GM19468 (cell line): ENCODE measurements at regions not wholly inside any gene's neighbourhood (a gene's known extent, or its start where the extent isn't known, plus 50 kb on each side); places are given as distances from the start of the nearest gene placed in this dataset.
"Not testable (repeated sequence)": the region's sequence is repeated elsewhere in the genome, so short reads cannot be mapped to it uniquely, and the experiment has no call there.

Experiments
- ATAC-seq: cut with Tn5 transposase; IDR thresholded peaks from one replicate; pipeline ENCODE4 v1.9.1; 2021; ENCODE audit warnings: mild to moderate bottlenecking, moderate library complexity, moderate number of reproducible peaks; ENCODE audit not compliant: unreplicated experiment; ENCODE audit errors: extremely low read depth

DNA sequence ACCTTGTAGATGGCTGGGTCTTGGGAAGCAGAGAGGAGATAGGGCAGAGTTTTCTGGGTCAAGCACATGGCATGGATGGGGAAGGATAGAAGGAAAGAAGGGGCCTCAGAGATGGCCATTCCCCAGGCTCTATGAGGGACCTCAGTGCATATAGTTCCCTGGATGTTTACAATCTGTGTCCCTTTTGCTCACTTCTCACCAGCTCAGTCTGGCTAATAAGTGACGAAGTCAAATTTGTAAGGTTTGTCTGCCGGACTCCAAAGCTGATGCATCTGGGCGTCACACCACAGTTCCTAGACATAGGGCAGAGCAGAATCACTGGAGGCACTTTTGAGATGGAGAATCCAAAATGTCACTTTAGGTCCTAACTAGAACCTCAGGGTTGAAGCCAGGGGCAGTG lies 416.4 kb upstream of the PROX1 start:
- ATAC-seq: no peak

DNA sequence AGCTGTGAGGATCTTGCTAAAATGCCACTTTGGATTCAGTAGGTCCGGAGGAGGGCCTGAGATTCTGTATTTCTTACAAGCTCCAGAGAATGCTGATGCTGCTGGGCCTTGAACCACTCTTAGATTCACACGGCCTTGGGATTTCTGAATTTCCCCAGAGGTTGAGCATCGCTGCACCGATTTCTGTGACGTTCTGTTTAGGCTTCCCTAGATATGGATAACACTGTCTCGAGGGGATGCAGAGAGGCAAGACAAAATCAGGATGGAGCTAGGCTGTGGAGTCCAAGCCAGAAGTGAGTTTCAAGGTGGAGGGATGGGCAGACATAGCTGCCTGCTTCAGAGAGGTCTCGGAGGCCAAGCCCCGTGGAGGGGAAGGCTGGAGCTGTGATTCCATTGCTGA lies 415.9 kb upstream of the PROX1 start:
- ATAC-seq: no peak

DNA sequence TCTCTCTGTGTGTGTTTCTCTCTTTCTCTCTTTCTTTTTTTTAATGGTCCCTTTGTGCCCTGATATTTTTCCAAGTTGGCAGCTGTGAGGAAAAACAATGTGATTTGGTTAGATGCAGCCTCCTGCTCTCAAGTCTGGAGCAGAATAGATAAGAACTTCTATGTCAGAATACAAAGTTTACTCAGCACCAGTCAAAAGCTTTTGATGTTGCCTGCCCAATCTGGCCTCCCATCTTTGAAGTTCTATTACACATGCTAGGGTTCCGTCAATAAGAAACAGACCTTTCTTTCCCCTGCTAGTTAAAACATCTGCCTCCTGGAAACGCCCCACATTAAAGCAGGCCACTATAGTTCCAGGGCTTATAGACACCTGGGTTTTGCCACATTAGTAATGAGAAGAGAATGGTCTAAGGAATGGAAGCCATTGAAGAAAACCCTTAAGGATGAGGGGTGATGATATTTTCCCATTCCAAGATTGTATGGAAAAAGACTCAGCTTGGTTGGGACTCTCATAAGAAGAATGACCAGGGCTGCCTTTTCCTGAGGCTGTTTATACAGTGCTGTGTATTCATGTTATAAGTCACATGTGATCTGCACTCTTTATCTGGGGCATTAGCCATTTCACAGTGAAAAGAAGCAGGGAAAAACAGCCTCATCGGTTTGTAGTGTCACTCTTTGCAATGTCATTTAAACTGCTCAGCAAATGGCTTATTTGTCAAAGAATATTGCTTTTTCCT lies 414.7 kb upstream of the PROX1 start:
- no peak for ATAC-seq

DNA sequence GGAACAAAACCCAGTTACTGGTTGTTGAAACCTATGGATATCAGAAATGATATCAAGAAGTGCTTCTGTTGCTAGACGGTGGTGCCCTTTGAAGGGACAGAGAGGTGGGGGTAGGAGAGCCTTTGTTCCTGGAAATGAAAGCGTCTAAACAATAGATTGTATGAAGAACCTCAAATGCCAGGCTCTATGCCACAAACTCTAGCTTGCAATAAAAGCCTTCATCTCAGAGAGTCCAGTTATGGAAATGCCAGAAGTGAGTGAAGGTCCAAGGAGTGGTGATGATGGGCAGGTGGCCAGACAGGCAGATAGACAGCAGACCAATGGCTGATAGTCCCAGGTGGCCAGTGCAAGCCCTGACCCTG lies 414.1 kb upstream of the PROX1 start:
- no peak for ATAC-seq

DNA sequence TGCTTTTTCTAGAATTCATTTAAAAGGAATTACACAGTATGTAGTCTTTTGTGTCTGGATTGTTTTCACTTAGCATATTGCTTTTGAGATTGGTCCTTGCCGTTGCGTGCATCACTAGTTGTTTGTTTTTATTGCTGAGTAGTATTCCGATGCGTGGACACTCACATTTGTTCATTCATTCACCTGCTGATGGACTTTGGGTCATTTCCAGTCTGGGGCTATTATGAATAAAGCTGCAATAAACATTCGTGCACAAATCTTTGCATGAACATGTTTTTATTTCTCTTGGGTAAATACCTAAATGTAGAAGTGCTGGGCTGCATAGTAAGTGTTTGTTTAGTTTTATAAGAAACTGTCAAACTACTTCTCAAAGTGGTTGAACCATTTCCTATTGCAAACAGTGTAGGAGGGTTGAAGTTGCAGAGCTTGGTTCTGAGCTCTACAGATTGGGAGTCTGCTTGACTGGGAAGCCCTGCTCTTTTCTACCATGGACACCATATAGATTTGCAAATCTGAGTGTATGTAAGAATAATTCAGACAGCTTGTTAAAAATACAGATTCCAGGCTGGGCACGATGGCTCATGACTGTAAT lies 404.7 kb upstream of the PROX1 start:
- no peak for ATAC-seq

DNA sequence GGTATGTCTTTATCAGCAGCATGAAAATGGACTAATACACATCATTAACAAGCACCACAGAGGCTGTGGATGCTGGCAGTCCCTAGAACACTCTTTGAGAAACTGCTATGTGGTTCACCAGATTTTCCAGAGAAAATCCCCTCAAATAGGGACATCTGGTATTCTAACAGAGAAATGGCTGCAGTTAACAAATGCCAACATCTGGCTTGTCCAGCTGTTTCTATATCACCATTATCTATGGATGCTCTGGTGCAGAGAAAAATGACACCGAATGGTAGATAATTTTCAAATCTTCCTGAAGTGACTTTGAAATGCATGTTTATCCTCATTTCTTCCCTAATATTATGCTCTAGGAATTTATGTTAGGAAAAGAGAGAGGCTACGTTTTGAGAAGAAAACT lies 403.5 kb upstream of the PROX1 start:
- ATAC-seq: no peak

DNA sequence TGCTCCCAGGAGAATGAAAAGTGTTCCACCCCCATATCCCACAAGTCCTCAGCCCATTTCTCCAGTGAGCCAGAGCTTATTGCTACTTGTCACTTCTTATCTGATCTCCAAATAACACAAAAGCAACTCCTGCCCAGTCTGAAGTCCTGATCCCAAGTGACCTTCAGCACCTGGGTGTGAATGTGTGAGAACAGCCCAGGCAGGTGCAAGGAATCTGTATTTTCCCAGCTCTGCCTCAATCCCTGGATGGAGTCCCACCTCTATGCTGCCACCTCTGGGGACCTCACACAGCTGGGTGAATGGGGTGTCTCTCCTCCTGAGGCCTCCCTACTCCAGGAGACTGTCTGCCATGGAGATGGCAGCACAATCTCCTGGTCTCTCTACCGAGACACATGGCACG lies 402.4 kb upstream of the PROX1 start:
- no peak for ATAC-seq

DNA sequence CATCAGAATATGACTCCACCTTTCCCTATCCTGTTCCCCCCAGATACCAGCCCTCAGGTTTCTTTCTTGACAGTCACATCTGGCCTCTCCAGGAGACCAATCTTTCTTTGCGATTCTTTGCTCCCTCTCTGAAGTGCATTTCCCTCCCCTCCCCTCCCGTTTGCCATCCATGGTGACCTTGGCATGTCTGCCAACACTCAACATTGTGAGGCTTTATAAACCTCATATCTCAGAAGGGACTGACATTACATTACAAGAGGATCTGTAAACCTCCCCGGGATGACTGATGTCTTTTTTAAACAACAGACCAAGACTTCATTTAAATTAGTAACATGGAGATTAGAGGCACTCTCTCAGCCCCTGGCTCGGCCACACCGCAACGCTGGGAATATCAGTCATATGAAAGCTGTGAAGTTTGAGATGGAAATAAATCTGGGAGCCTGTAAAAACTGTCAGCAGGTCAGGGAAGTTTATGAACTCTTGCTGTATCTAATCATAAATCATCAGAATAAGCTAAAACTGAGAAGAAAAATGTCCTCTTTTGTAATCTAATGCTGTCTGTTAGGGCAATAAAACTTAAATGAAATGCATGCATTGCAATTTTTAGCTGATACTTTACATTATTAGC lies 401.7 kb upstream of the PROX1 start:
- no peak for ATAC-seq

DNA sequence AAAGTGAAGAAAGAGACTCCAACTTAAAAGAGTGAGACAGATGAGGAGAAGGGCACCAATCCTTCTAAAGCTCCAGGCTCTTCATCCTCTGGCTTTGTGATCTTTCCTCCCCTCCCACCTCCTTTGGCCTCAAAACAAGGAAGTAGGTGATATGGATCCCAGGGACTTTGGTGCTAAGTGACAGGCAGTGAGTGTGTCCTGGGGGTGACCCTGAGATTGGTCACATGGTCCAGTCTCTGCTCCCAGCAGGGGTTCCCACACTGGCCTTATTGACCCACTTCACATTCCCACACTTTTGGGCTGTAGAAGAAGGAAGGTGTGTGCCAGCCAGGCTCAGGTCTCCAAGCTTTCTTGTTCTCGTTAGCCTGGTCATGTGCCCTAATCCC lies 401.2 kb upstream of the PROX1 start:
- ATAC-seq: no peak

DNA sequence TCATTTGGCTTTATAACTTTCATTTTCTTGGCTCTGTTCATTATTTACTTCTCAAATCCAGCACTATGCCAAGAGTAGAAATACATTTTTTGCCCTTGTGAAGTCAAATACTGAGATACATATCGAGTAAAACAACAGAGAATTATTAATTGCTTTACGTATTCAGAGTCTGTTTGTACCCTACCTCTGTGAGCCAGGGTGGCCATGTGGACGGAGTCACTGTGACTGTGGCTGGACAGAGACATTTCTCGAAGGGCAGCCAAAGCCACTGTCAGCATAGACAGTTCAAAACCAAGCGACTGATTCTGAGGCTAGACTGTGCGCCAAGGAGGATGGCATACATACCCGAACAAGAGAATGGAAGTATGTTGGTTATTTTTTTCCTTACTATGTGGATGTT lies 391.0 kb upstream of the PROX1 start:
- no peak for ATAC-seq

DNA sequence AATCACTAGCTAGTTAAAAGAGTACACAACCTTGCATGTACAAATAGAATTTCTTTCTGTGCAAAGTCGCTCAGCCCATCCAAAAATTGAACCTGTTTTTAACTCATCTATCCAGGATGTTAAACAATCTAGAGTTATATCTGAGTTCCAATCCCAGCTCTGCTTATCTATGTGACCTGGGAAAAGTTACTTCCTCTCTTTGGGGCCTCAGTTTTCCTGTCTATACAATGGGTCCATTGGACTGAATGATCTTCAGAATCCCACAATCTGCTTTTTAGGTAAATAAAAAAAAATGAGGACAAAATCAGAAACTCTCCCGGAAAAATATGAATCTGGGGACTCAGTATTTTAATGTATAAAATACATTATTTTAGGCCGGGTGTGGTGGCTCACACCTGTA lies 389.5 kb upstream of the PROX1 start:
- no peak for ATAC-seq

DNA sequence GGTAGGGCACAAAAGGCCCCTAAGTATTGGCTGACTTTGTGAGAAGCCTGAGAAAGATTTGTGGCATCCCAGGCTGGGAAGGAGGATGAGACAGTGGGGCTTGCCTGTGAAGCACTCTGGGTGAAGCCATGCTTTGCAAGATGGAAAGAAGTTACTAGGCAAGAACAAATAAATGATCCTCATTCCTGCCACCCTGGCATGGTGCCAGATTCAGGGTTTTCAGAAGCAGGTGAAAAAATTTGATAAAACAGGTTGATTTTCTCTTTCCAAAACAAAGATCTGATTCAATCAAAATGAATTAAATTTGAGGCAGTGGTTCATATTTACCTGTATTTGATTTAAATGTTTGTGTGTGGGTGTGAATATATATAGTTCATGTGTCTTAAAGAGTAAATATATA lies 386.9 kb upstream of the PROX1 start:
- ATAC-seq: no peak

DNA sequence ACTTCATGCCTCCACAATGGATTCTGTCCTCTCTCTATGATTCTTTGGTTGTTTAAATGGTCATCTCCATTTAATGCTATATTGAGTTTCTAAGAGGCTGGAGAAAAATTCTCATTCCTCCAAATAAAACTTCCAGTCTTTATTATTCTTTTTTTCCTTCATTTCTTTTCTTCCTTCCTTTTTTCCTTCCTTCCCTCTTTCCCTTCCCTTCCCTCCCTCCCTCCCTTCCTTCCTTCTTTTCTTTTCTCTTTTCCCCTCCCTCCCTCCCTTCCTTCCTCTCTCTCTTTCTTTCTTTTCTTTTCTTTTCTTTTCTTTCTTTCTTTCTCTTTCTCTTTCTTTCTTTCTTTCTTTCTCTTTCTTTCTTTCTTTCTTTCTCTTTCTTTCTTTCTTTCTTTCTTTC lies 386.1 kb upstream of the PROX1 start:
- ATAC-seq: not testable (repeated sequence)

DNA sequence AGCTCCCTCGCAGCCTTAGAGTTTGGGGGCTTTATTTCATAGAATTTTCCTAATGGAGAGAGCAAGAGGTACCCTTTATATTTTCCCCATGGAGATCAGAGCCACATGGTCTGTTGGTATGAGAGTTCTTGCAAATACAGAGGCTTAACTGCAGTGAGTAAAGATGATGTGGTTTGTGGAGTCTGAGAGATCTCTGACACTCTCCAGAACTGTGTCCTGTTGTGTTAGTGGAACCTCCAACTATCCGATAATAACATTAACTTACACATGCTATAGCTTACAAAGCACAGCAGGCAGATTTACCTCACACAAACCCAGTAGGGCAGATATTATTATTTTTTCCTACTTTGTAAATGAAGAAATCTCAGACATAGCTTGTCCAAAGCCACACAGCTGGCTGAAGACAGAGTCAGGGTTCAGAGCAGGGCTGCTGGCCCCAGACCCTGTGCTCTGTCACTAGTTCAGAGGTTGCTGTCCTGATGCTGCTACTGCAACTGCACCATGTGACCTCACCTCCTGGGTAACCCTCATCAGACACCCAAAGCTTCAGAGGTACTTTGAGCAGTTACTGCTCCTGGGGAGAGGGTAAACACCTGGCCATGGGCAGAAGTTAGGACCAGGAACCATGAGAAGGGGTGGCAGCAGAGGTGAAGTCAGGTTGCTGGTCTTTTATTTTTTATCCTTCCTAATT lies 384.8 kb upstream of the PROX1 start:
- no peak for ATAC-seq

DNA sequence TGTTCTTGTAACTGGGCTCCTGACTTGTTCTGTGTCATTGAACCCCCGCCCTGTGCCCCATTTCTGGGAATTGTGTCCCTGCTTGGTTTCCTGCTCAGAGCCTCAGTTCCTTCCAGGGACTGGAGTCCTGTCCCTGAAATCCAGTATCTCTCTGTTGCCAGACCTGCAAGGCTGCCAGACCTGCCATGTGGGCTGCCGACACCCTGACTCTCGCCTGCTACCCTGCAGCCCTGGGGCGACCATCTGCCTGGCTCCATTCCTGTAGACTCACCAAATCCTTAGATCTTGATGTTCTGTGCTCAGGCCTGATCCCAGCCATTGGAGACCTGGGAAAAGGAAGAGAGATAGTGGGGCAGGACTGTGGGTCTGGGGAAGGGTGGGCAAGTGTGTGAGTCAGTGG lies 383.3 kb upstream of the PROX1 start:
- no peak for ATAC-seq

DNA sequence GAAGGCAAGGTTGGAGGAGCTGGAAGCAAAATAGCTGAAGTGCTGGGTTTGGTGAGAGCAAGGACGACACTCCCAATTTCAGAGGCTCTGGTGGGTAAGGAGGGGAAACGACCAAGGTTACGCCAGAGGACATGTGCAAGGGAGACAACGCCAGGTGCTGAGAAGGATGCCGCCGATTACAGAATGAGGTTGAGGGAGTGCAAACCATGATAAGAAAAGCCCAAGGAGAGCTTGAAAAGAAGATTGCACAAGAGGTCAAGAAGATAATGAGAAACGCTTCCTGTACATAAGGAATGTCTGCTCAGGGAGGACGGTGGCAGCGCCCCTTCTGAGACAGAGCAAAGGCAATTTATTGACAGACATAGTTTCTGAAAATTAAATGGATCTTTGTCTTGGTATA lies 382.0 kb upstream of the PROX1 start:
- ATAC-seq: no peak

DNA sequence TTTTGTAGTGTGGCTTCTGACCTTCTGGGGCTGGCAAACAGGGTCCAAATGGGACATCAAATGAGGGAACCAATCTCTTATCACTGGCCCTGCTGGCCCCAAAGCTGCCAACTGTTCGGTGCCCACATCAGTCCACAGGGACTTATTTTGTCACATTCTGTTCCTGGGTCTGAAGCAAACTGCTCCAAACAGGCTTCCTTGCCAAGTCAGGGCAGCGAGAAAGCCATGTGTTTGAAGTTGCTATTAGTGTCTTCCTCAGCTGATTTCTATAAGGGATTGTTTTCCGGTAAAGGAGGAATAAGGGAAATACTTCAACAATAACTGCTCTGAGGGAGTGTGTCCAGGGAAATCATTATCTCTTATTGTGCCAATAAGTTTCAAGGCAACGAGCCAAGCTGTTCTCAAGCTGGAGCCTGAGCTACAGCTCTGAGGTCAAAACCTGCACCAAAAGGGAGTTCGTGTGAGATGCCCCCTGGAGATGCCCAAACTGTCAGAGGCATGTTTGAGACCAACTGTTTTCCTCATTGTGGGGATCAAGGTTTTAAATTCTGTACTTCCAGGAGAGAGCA lies 381.4 kb upstream of the PROX1 start:
- no peak for ATAC-seq

DNA sequence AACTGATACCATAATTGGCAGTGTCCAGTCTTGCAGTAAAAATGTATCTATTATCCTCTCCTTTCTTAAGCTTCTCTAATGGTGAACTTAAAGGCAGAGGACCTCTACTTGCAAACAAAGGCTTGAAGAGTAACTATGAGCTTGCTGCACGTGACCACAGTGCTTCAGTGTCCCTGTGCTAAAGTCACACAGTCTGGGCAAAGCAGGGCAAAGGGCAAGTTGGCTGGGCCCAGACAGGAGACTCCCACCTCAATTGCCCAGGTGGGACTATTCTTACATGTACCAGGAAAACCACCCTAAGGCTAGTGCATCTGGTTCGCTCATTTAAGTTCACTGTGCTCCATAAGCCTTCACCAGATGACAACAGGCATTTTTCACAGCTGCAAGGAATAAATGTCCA lies 374.2 kb upstream of the PROX1 start:
- ATAC-seq: no peak

DNA sequence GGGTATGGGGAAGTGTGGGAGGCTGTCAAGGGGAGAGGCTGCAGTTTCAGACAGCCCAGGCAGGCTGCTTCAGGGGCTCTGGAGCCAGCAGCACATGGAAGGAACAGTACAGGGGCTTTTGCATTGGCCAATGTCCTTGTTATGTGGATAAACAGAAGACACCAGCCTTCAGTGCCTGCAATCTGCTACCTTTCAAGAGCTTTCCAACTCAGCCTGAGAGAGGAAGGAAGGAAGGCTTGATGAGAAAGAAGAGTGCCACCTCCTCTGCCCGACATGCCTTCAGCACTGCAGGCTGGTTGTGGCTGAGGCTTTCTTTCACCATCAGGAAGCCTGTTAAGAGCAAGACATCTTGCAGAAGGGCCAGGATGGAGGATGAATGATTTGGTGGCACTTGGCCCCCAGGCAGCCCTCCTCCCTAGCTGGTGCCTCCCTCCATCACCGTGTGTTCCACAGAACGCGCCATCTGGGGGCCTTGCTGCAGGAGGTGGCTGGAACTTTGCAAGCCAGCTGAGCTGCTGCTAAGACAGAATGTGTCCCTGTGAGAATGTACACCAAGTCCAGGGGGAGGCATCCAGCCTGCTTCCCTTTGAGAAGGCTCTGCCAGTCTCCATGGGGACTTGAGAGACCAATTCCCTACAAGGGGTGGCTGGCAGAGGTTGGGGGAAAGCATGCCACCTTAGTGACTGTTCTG lies 372.4 kb upstream of the PROX1 start:
- no peak for ATAC-seq

DNA sequence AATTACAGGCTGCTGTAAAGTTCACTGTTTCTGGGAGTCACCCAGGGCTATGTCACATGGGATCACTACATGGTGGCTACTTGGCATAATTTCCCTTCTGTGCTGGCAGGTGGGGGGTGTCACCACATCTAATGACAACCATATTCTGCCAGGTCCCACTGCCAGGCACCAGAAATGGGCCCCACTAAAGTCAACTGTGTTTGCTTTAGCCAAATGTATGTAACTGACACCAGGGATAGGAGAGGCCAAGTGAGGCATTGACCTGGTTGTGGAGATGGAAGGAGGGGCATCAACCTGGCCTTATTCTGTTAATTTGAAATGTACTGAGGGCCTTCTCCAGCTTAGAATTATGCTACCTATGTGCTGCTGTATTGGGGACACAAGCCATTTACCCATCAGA lies 370.6 kb upstream of the PROX1 start:
- ATAC-seq: no peak

DNA sequence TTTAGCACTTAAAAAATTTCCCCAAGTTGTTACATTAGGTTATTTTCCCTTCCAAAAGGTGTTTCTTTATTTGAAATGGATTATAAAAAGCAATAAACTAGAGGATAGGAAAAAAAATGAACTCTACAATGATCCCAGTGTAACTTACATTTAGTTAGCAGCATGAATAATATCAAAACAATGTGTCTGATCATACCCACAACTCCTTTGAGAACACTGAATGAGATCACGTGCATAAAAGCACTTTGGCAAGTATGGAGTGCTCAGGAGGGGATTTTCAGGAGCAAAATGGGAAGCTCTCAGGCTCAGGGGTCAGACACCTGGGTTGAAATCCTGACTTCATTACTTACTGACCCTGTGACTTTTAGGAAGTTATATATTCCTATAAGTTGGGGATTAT lies 369.7 kb upstream of the PROX1 start:
- no peak for ATAC-seq
